ENCODE measurements at regions not wholly inside any gene's neighbourhood (a gene's known extent, or its start where the extent isn't known, plus 50 kb on each side); places are given as distances from the start of the nearest gene placed in this dataset.

GRCh38 chrX:52277666-52278065 is 91.2 kb upstream of the XAGE2 start:
- Histone ChIP-seq H3K9me1 (ENCODE audit: insufficient read depth, low read length) (no peaks in the 10 kb centered on the region), H2AFZ (replicated peaks; ENCODE audit: low read length, poor library complexity) (no peak overlapping the region), H3K79me1 (ENCODE audit: low read depth in 1 of 2, low read length in 2 of 2) (no peaks in the 10 kb centered on the region), H3K27me3 (ENCODE audit: control insufficient read depth, insufficient read depth, low read length) (peaks cover 4% of the 10 kb centered on the region; the same call in 1 of the 2 replicates), H2BK120ac (ENCODE audit: low read depth, low read length) (no peak overlapping the region), H3K14ac (replicated peaks; ENCODE audit: low read depth, low read length) (no peak overlapping the region), H2AK9ac (replicated peaks; ENCODE audit: low read depth, low read length, poor library complexity) (no peak overlapping the region), H3K4me1 (ENCODE audit: control insufficient read depth, insufficient read depth, low read length) (no peaks in the 10 kb centered on the region), H3K18ac (ENCODE audit: low read depth, low read length) (no peak overlapping the region), H4K91ac (ENCODE audit: insufficient read depth, low read depth, low read length) (no peak overlapping the region), H3K56ac (ENCODE audit: extremely low read depth, insufficient read depth, low read length) (no peak overlapping the region), H4K5ac (ENCODE audit: low read depth, low read length) (no peak overlapping the region), H3K36me3 (ENCODE audit: control insufficient read depth, insufficient read depth, low read length) (no peaks in the 10 kb centered on the region), H4K8ac (ENCODE audit: low read depth in 2 of 2, low read length in 2 of 2) (no peak overlapping the region), H3K23ac (ENCODE audit: low read depth, low read length) (no peak overlapping the region), H3K9me3 (ENCODE audit: control insufficient read depth, insufficient read depth, low read length) (no peaks in the 10 kb centered on the region), H3K4ac (ENCODE audit: low read depth, low read length) (no peak overlapping the region), H2BK15ac (ENCODE audit: low read depth, low read length) (no peak overlapping the region), H2BK20ac (ENCODE audit: low read depth, low read length) (no peak overlapping the region), H3K27ac (ENCODE audit: insufficient read depth, low read length) (no peak overlapping the region), H3K4me3 (ENCODE audit: insufficient read depth, low read depth, low read length) (no peak overlapping the region), H3K9ac (ENCODE audit: low read depth, low read length) (no peak overlapping the region), H4K20me1 (ENCODE audit: insufficient read depth, low read length) (no peaks in the 10 kb centered on the region), H3K4me2 (ENCODE audit: low read depth, low read length) (no peak overlapping the region), H2AK5ac (ENCODE audit: low read depth, low read length) (no peak overlapping the region), H2BK5ac (ENCODE audit: low read depth, low read length, poor library complexity, severe bottlenecking) (no peak overlapping the region)
- intact Hi-C loops (cut with micrococcal nuclease) (no loop called here), dilution Hi-C loops (cut with HindIII; ENCODE audit: low sequenced_read_pairs, unreplicated experiment) (no loop called here), in situ Hi-C loops (cut with MboI; ENCODE audit: low sequenced_read_pairs) (no loop called here)
- ChIA-PET POLR2A (ENCODE audit: unreplicated experiment) (no interaction called here), CTCF (no interaction called here)
- WGBS, 2 experiments (ENCODE audit: extremely low coverage in 2 of 2, insufficient read length in 1 of 2): no CpG with 5 or more reads among the region's 8 CpGs
- DNase-seq: no peak
- no peak for TF ChIP-seq MAFK (IDR thresholded peaks at IDR 0.05; ENCODE audit: low read depth, low read length)
- BruUV-seq (replicated peaks): no TSS peak
- ATAC-seq (ENCODE audit: low read depth): no peak

Measured in IMR-90 (cell line).